A549 (cell line): ENCODE measurements at regions not wholly inside any gene's neighbourhood (a gene's known extent, or its start where the extent isn't known, plus 50 kb on each side); places are given as distances from the start of the nearest gene placed in this dataset.
A peak's percentile ranks its signal among the peaks of the same experiment; 100 is the strongest.
"Not testable (repeated sequence)": the region's sequence is repeated elsewhere in the genome, so short reads cannot be mapped to it uniquely, and the experiment has no call there.

ENCODE experiments used
- ATAC-seq, 2 experiments: fragments of 200-7000 bp in 1 of 2; fragments of >200 bp in 1 of 2; cut with Nextera tagmentation in 1 of 2; cut with Tn5 transposase in 1 of 2; 3 replicates each; pipeline versions ENCODE4 v1.8.0 to v1.9.1; 2018 to 2020; ENCODE audit warnings: mild to moderate bottlenecking in 1 of 2, moderate library complexity in 1 of 2
- CTCF ChIA-PET: fragments of 300-600 bp; sonication (Branson Sonifier 250); formaldehyde crosslinking; extraction: SDS; loops from one replicate; lab custom pipeline; 2021; ENCODE audit warnings: antibody characterized with exemption, inconsistent platforms; lab: Yijun Ruan, JAX
- POLR2A ChIA-PET: fragments of 350-600 bp; formaldehyde crosslinking; extraction: SDS; loops from one replicate; lab custom pipeline; 2021; ENCODE audit warnings: antibody characterized with exemption, inconsistent platforms; lab: Yijun Ruan, JAX
- DNase-seq, 2 experiments: peaks; one replicate each; pipeline versions ENCODE4 v3.0.0 to v3.0.0-alpha.2; 2011 to 2016; ENCODE audit warnings: low read depth in 1 of 2, low spot score in 1 of 2
- FAIRE-seq: peaks from 2 replicates; lab custom pipeline; 2011; peaks lifted over from hg19 to GRCh38; lab: Jason Lieb, UNC
- H3K27ac ChIP-seq, 2 experiments: fragments of >200 bp; sonication (Bioruptor Twin); formaldehyde crosslinking; 3 replicates each; pipeline ENCODE4 v1.5.1; 2016 to 2017
- H3K4me1 ChIP-seq: fragments of >200 bp; sonication (Bioruptor Twin); formaldehyde crosslinking; 3 replicates; pipeline ENCODE4 v1.6.1; 2016
- H3K4me2 ChIP-seq: fragments of >200 bp; sonication (Bioruptor Twin); formaldehyde crosslinking; 3 replicates; pipeline ENCODE4 v1.6.1; 2016
- H3K4me3 ChIP-seq: fragments of >200 bp; sonication (Bioruptor Twin); formaldehyde crosslinking; 3 replicates; pipeline ENCODE4 v1.5.1; 2016
- H3K9me3 ChIP-seq: fragments of >200 bp; sonication (Bioruptor Twin); formaldehyde crosslinking; 3 replicates; pipeline ENCODE4 v1.6.1; 2016
- BHLHE40 ChIP-seq: IDR thresholded peaks from 2 replicates; pipeline ENCODE4 v1.6.1; 2012; ENCODE audit warnings: low read depth, low read length, inconsistent platforms
- CBX2 ChIP-seq: fragments of 200-600 bp; sonication (generic); IDR thresholded peaks from 2 replicates; pipeline ENCODE4 v1.6.1; 2016; ENCODE audit warnings: low read depth, mild to moderate bottlenecking, borderline replicate concordance
- CEBPB ChIP-seq, 2 experiments: fragments of >200 bp in 1 of 2; sonication (Bioruptor Twin) in 1 of 2; formaldehyde crosslinking in 1 of 2; IDR thresholded peaks; 2 replicates each; pipeline ENCODE4 v1.6.1; 2012 to 2016
- CHD2 ChIP-seq: fragments of 150-350 bp; IDR thresholded peaks from 2 replicates; pipeline ENCODE4 v1.6.1; 2014; ENCODE audit warnings: low read length; ENCODE audit not compliant: partially characterized antibody
- EHMT2 ChIP-seq: fragments of 200-600 bp; sonication (generic); IDR thresholded peaks from 2 replicates; pipeline ENCODE4 v1.6.1; 2016; ENCODE audit warnings: antibody characterized with exemption, low read depth, mild to moderate bottlenecking, moderate library complexity
- FOSL2 ChIP-seq, 2 experiments: fragments of 450-650 bp in 1 of 2; fragments of >200 bp in 1 of 2; sonication (Bioruptor Twin) in 1 of 2; formaldehyde crosslinking; IDR thresholded peaks; 2 replicates each; pipeline versions ENCODE4 v1.5.0 to v1.6.1; 2016 to 2020; ENCODE audit warnings: mild to moderate bottlenecking in 1 of 2, moderate library complexity in 1 of 2
- GATA3 ChIP-seq: IDR thresholded peaks from 2 replicates; pipeline ENCODE4 v1.6.1; 2012; ENCODE audit warnings: borderline replicate concordance
- HMGXB4 ChIP-seq: fragments of 250-450 bp; sonication (Bioruptor Pico); IDR thresholded peaks from 2 replicates; pipeline ENCODE4 v1.5.0; 2021; ENCODE audit warnings: mild to moderate bottlenecking, moderate library complexity, borderline replicate concordance
- HOXB13 ChIP-seq: fragments of 250-450 bp; sonication (Bioruptor Pico); IDR thresholded peaks from 2 replicates; pipeline ENCODE4 v1.5.0; 2020; ENCODE audit warnings: low read depth, mild to moderate bottlenecking, moderate library complexity
- JUNB ChIP-seq: fragments of >200 bp; sonication (Bioruptor Twin); formaldehyde crosslinking; IDR thresholded peaks from 2 replicates; pipeline ENCODE4 v1.6.1; 2016
- KDM5A ChIP-seq: fragments of 200-600 bp; sonication (generic); IDR thresholded peaks from 2 replicates; pipeline ENCODE4 v1.6.1; 2016; ENCODE audit warnings: antibody characterized with exemption, mild to moderate bottlenecking
- MAX ChIP-seq: IDR thresholded peaks from 2 replicates; pipeline ENCODE4 v1.6.1; 2012
- MYC ChIP-seq: IDR thresholded peaks from 2 replicates; pipeline ENCODE4 v1.6.1; 2012; ENCODE audit warnings: mild to moderate bottlenecking, inconsistent platforms, low read length, improper control_type of control experiment, borderline replicate concordance
- NR3C1 ChIP-seq: fragments of >200 bp; sonication (Bioruptor Twin); formaldehyde crosslinking; IDR thresholded peaks from 3 replicates; pipeline ENCODE4 v1.6.1; 2017
- RARB ChIP-seq: fragments of 250-450 bp; sonication (Bioruptor Pico); IDR thresholded peaks from 2 replicates; pipeline ENCODE4 v1.8.0; 2021; ENCODE audit warnings: mild to moderate bottlenecking, moderate library complexity
- RCOR1 ChIP-seq: fragments of 150-350 bp; IDR thresholded peaks from 2 replicates; pipeline ENCODE4 v1.6.1; 2014; ENCODE audit warnings: antibody characterized with exemption, low read length, low read depth
- SREBF2 ChIP-seq: fragments of 450-650 bp; IDR thresholded peaks from 2 replicates; pipeline ENCODE4 v1.6.1; 2014; ENCODE audit warnings: mild to moderate bottlenecking, moderate library complexity
- TFCP2L1 ChIP-seq: fragments of 250-450 bp; sonication (Bioruptor Pico); IDR thresholded peaks from 2 replicates; pipeline ENCODE4 v1.5.0; 2021; ENCODE audit warnings: mild to moderate bottlenecking
- TP53 ChIP-seq: fragments of 250-450 bp; sonication (Bioruptor Pico); IDR thresholded peaks from 2 replicates; pipeline ENCODE4 v1.5.0; 2021; ENCODE audit warnings: mild to moderate bottlenecking, moderate library complexity
- ZSCAN20 ChIP-seq: fragments of 250-450 bp; sonication (Bioruptor Pico); IDR thresholded peaks from 2 replicates; pipeline ENCODE4 v1.8.0; 2022; ENCODE audit warnings: mild to moderate bottlenecking, moderate library complexity
- WGBS: methylation state at CpG from one replicate; pipeline ENCODE4 v1.1.6; 2017; ENCODE audit errors: missing lambda C conversion rate; 5-methylcytosine and 5-hydroxymethylcytosine counted together
- TF ChIP-seq, protein P1 (sequence below): IDR thresholded peaks from 2 replicates; pipeline ENCODE4 v1.6.1; 2012
- TF ChIP-seq, protein P2 (sequence below): fragments of 200-600 bp; sonication (generic); IDR thresholded peaks from 2 replicates; pipeline ENCODE4 v1.6.1; 2016; ENCODE audit warnings: antibody characterized with exemption, mild to moderate bottlenecking, moderate library complexity

- FAIRE-seq = no peak
- Histone ChIP-seq H3K27ac (no peak overlapping the region), H3K4me3 (no peak overlapping the region), H3K4me1 (no peaks in the 10 kb centered on the region), H3K9me3 (peaks cover 10% of the 10 kb centered on the region; the same call in 1 of the 3 replicates), H3K4me2 (no peak overlapping the region)
- ChIA-PET CTCF (interaction anchor here (1.1 to 1.8 kb wide), 4 partner anchors 10 to 406 kb away, joined by 3 to 6 read pairs (median 4); no protein-coding TSS in a partner anchor), POLR2A (no interaction called here)
- ATAC-seq = no peak
- no peak for DNase-seq
- WGBS = 0% methylated on average over 2 of the region's 2 CpGs
- TF ChIP-seq MYC = no peak
Measured at GRCh38 chr17:33955461-33955860, 299.6 kb upstream of the CCL2 start.

DNA sequence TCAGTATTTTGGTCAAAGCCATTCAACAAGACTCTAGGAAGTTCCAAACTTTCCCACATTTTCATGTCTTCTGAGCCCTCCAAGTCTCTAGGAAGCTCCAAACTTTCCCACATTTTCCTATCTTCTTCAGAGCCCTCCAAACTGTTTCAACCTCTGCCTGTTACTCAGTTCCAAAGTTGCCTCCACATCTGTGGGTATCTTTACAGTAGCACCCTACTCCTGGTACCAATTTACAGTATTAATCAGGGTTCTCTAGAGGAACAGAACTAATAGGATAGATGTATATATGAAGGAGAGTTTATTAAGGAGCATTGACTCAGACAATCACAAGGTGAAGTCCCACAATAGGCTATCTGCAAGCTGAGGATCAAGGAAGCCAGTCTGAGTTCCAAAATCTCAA lies 296.0 kb upstream of the CCL2 start:
- CTCF ChIA-PET = interaction anchor here (1.0 kb wide), 1 partner anchor 35 kb away, joined by 4 read pairs; no protein-coding TSS in a partner anchor

GRCh38 chr17:33962857-33963655 lies 292.0 kb upstream of the CCL2 start:
- no peak for DNase-seq
- TF ChIP-seq RCOR1 (no peak), FOSL2 (IDR thresholded peaks at IDR 0.05) (no peak), FOSL2 (CRISPR knock-in tag; IDR thresholded peaks at IDR 0.05) (no peak), EHMT2 (no peak), CEBPB (IDR thresholded peaks at IDR 0.05) (no peak), JUNB (no peak), HMGXB4 (no peak), SREBF2 (no peak), CBX2 (no peak), KDM5A (no peak), GATA3 (no peak), MAX (no peak), HOXB13 (CRISPR knock-in tag) (no peak), ZSCAN20 (CRISPR knock-in tag) (no peak), TP53 (CRISPR knock-in tag) (no peak)
- CTCF ChIA-PET = interaction anchor here (0.5 to 1.8 kb wide), 4 partner anchors 15 to 212 kb away, joined by 3 to 4 read pairs (median 3); no protein-coding TSS in a partner anchor
- no peak for FAIRE-seq
- Histone ChIP-seq H3K9me3 (peaks cover 15% of the 10 kb centered on the region; the same call in 2 of the 3 replicates), H3K27ac (no peak overlapping the region), H3K4me3 (no peak overlapping the region), H3K4me2 (no peak overlapping the region), H3K4me1 (no peaks in the 10 kb centered on the region)
- WGBS = 5% methylated on average over 7 of the region's 7 CpGs
- no peak for ATAC-seq
- POLR2A ChIA-PET = no interaction called here

More for the DNA sequence above, 296.0 kb upstream of the CCL2 start:
- FAIRE-seq, POLR2A ChIA-PET, H3K4me1 ChIP-seq, H3K4me3 ChIP-seq, DNase-seq, H3K4me2 ChIP-seq, H3K27ac ChIP-seq, ATAC-seq: not testable (repeated sequence)
- H3K9me3 ChIP-seq = peaks cover 15% of the 10 kb centered on the region; the same call in 2 of the 3 replicates

DNA sequence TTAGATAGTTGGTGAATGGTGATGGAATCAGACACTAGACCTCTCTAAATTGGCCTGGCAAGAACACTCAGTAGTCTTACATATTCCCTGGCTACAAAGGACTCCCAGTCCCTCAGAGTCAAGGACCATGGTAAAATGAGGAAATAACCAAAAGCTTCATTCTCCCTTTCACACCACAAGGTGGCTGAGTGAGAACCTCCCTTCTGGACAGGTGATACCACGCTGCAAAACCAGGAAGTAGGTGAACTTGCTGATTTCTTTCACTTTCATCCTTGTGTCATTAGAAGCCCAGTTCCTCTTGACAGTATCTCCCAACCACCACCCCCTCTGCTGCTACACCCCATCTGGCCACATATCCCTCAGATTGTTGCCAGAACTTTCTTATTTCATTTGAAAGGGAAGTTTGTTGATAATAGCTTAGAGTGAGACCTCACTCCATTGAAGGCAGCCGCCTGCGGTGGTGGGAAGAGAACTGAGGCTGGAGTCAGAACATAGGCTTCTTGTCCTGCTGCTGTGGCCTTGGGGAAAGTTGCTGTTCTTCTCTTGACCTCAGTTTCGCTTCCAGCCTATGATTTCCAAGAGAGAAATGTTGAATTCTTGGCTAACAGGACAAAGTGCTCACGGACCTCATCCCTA lies 290.6 kb upstream of the CCL2 start:
- peak; percentile 36 to 44; a peak in 1 of 6 replicates for ATAC-seq
- ChIA-PET POLR2A (no interaction called here), CTCF (interaction anchor here (0.9 kb wide), 1 partner anchor 9 kb away, joined by 3 read pairs; no protein-coding TSS in a partner anchor)
- DNase-seq = peak in 1 of 2 experiments; percentile 20
- Histone ChIP-seq H3K9me3 (peaks cover 8% of the 10 kb centered on the region; the same call in 1 of the 3 replicates), H3K4me1 (peaks cover 3% of the 10 kb centered on the region; the same call in 1 of the 3 replicates), H3K4me2 (no peak overlapping the region), H3K4me3 (no peak overlapping the region), H3K27ac (no peak overlapping the region)
- no peak for TF ChIP-seq TP53 (CRISPR knock-in tag)
- no peak for TF ChIP-seq NR3C1
- TF ChIP-seq CHD2 = no peak
- TF ChIP-seq BHLHE40 = no peak
- TF ChIP-seq, protein P1, sequence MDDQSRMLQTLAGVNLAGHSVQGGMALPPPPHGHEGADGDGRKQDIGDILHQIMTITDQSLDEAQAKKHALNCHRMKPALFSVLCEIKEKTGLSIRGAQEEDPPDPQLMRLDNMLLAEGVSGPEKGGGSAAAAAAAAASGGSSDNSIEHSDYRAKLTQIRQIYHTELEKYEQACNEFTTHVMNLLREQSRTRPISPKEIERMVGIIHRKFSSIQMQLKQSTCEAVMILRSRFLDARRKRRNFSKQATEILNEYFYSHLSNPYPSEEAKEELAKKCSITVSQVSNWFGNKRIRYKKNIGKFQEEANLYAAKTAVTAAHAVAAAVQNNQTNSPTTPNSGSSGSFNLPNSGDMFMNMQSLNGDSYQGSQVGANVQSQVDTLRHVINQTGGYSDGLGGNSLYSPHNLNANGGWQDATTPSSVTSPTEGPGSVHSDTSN = no peak
- TF ChIP-seq, protein P2, sequence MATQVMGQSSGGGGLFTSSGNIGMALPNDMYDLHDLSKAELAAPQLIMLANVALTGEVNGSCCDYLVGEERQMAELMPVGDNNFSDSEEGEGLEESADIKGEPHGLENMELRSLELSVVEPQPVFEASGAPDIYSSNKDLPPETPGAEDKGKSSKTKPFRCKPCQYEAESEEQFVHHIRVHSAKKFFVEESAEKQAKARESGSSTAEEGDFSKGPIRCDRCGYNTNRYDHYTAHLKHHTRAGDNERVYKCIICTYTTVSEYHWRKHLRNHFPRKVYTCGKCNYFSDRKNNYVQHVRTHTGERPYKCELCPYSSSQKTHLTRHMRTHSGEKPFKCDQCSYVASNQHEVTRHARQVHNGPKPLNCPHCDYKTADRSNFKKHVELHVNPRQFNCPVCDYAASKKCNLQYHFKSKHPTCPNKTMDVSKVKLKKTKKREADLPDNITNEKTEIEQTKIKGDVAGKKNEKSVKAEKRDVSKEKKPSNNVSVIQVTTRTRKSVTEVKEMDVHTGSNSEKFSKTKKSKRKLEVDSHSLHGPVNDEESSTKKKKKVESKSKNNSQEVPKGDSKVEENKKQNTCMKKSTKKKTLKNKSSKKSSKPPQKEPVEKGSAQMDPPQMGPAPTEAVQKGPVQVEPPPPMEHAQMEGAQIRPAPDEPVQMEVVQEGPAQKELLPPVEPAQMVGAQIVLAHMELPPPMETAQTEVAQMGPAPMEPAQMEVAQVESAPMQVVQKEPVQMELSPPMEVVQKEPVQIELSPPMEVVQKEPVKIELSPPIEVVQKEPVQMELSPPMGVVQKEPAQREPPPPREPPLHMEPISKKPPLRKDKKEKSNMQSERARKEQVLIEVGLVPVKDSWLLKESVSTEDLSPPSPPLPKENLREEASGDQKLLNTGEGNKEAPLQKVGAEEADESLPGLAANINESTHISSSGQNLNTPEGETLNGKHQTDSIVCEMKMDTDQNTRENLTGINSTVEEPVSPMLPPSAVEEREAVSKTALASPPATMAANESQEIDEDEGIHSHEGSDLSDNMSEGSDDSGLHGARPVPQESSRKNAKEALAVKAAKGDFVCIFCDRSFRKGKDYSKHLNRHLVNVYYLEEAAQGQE = no peak
- TF ChIP-seq RARB (CRISPR knock-in tag) = no peak
- no peak for TF ChIP-seq TFCP2L1 (CRISPR knock-in tag)
- FAIRE-seq = no peak
- WGBS = 25% methylated on average over 5 of the region's 5 CpGs
